DOHH2 (cell line): ENCODE measurements at regions not wholly inside any gene's neighbourhood (a gene's known extent, or its start where the extent isn't known, plus 50 kb on each side); places are given as distances from the start of the nearest gene placed in this dataset.
"Not testable (repeated sequence)": the region's sequence is repeated elsewhere in the genome, so short reads cannot be mapped to it uniquely, and the experiment has no call there.

Experiments
- H3F3A ChIP-seq: fragments of 200-600 bp; sonication (generic), shearing (Covaris generic); 2 replicates; pipeline ENCODE4 v1.6.0; 2016; ENCODE audit warnings: antibody characterized with exemption, mild to moderate bottlenecking; ENCODE audit not compliant: control insufficient read depth, insufficient read depth
- H3K27ac ChIP-seq: fragments of 200-600 bp; sonication (generic); 2 replicates; pipeline ENCODE4 v1.5.1; 2014; ENCODE audit warnings: low read depth, mild to moderate bottlenecking, low read length, moderate library complexity
- H3K27me3 ChIP-seq: fragments of 200-600 bp; sonication (generic); 2 replicates; pipeline ENCODE4 v1.6.1; 2014; ENCODE audit warnings: mild to moderate bottlenecking, low read length, mixed read lengths; ENCODE audit not compliant: control insufficient read depth
- H3K36me3 ChIP-seq: fragments of 200-600 bp; sonication (generic); 2 replicates; pipeline ENCODE4 v1.6.1; 2014; ENCODE audit warnings: mild to moderate bottlenecking, low read length, moderate library complexity, mixed read lengths; ENCODE audit not compliant: control insufficient read depth
- H3K4me1 ChIP-seq: fragments of 200-600 bp; sonication (generic); 2 replicates; pipeline ENCODE4 v1.6.1; 2014; ENCODE audit warnings: mild to moderate bottlenecking, low read length, mixed read lengths; ENCODE audit not compliant: control insufficient read depth
- H3K4me2 ChIP-seq: fragments of 200-600 bp; sonication (generic); 2 replicates; pipeline ENCODE4 v1.6.0; 2014; ENCODE audit warnings: mild to moderate bottlenecking, low read length, moderate library complexity
- H3K4me3 ChIP-seq: fragments of 200-600 bp; sonication (generic); 2 replicates; pipeline ENCODE4 v1.5.1; 2014; ENCODE audit warnings: mild to moderate bottlenecking, low read length, mixed read lengths
- H3K79me2 ChIP-seq: fragments of 200-600 bp; sonication (generic); 2 replicates; pipeline ENCODE4 v1.6.1; 2014; ENCODE audit warnings: mild to moderate bottlenecking, low read length, mixed read lengths; ENCODE audit not compliant: control insufficient read depth
- H3K9me2 ChIP-seq: fragments of 200-600 bp; sonication (generic); replicated peaks from 2 replicates; pipeline ENCODE4 v1.6.1; 2014; ENCODE audit warnings: mild to moderate bottlenecking, low read length, mixed read lengths; ENCODE audit not compliant: control insufficient read depth
- H3K9me3 ChIP-seq: fragments of 200-600 bp; sonication (generic); 2 replicates; pipeline ENCODE4 v1.6.1; 2014; ENCODE audit warnings: antibody characterized with exemption, low read length, mixed read lengths; ENCODE audit not compliant: control insufficient read depth, insufficient read depth
- H4K20me1 ChIP-seq: fragments of 200-600 bp; sonication (generic); 2 replicates; pipeline ENCODE4 v1.6.0; 2014; ENCODE audit warnings: low read depth, mild to moderate bottlenecking, antibody characterized with exemption, low read length, moderate library complexity; ENCODE audit not compliant: control insufficient read depth, insufficient read depth
- EZH2phosphoT487 ChIP-seq: fragments of 200-600 bp; sonication (generic); IDR thresholded peaks from 2 replicates; pipeline ENCODE4 v1.6.1; 2017; ENCODE audit warnings: borderline replicate concordance, mild to moderate bottlenecking, antibody characterized with exemption, low read length, moderate library complexity, mixed read lengths
- TF ChIP-seq, protein P1 (sequence below): fragments of 200-600 bp; sonication (generic); IDR thresholded peaks from one replicate; pipeline ENCODE4 v1.5.1; 2014; ENCODE audit warnings: antibody characterized with exemption, mild to moderate bottlenecking, low read depth, low read length; ENCODE audit not compliant: poor library complexity, severe bottlenecking

GRCh38 chr3:6421666-6422445, 439.1 kb upstream of the GRM7 start:
- H3K4me2 ChIP-seq, result no peak overlapping the region
- H3K9me2 ChIP-seq, result no peaks in the 10 kb centered on the region
- no peaks in the 10 kb centered on the region for H3F3A ChIP-seq
- H4K20me1 ChIP-seq, result no peaks in the 10 kb centered on the region
- H3K27me3 ChIP-seq, result no peaks in the 10 kb centered on the region
- H3K27ac ChIP-seq, result no peak overlapping the region
- no peak overlapping the region for H3K4me3 ChIP-seq
- no peaks in the 10 kb centered on the region for H3K36me3 ChIP-seq
- no peaks in the 10 kb centered on the region for H3K79me2 ChIP-seq
- peaks cover 4% of the 10 kb centered on the region; the same call in 1 of the 2 replicates for H3K9me3 ChIP-seq
- TF ChIP-seq, protein P1, sequence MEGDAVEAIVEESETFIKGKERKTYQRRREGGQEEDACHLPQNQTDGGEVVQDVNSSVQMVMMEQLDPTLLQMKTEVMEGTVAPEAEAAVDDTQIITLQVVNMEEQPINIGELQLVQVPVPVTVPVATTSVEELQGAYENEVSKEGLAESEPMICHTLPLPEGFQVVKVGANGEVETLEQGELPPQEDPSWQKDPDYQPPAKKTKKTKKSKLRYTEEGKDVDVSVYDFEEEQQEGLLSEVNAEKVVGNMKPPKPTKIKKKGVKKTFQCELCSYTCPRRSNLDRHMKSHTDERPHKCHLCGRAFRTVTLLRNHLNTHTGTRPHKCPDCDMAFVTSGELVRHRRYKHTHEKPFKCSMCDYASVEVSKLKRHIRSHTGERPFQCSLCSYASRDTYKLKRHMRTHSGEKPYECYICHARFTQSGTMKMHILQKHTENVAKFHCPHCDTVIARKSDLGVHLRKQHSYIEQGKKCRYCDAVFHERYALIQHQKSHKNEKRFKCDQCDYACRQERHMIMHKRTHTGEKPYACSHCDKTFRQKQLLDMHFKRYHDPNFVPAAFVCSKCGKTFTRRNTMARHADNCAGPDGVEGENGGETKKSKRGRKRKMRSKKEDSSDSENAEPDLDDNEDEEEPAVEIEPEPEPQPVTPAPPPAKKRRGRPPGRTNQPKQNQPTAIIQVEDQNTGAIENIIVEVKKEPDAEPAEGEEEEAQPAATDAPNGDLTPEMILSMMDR, result no peak
- no peak for TF ChIP-seq EZH2phosphoT487
- H3K4me1 ChIP-seq, result no peaks in the 10 kb centered on the region

DNA sequence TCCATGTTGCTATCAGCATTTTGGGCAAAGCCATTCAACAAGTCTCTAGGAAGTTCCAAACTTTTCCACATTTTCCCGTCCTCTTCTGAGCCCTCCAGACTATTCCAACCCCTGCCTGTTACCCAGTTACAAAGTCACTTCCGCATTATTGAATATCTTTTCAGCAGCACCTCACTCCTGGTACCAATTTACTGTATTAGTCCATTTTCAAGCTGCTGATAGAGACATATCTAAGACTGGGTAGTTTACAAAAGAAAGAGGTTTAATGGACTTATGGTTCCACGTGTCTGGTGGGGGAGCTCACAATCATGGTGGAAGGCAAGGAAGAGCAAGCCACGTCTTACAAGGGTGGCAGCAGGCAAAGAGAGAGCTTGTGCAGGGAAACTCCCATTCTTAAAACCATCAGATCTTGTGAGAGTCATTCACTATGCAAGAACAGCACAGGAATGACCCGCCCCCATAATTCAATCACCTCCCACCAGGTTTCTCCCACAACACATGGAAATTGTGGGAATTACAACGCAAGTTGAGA, 435.6 kb upstream of the GRM7 start:
- no peak overlapping the region for H3K4me3 ChIP-seq
- no peaks in the 10 kb centered on the region for H3K36me3 ChIP-seq
- no peaks in the 10 kb centered on the region for H3F3A ChIP-seq
- no peaks in the 10 kb centered on the region for H3K27me3 ChIP-seq
- TF ChIP-seq EZH2phosphoT487, result no peak
- TF ChIP-seq, protein P1, result no peak
- no peak overlapping the region for H3K4me2 ChIP-seq
- H3K79me2 ChIP-seq, result no peaks in the 10 kb centered on the region
- peaks cover 4% of the 10 kb centered on the region; the same call in 1 of the 2 replicates for H3K9me3 ChIP-seq
- no peak overlapping the region for H3K27ac ChIP-seq
- no peaks in the 10 kb centered on the region for H4K20me1 ChIP-seq
- H3K4me1 ChIP-seq, result no peaks in the 10 kb centered on the region
- H3K9me2 ChIP-seq, result no peaks in the 10 kb centered on the region

DNA sequence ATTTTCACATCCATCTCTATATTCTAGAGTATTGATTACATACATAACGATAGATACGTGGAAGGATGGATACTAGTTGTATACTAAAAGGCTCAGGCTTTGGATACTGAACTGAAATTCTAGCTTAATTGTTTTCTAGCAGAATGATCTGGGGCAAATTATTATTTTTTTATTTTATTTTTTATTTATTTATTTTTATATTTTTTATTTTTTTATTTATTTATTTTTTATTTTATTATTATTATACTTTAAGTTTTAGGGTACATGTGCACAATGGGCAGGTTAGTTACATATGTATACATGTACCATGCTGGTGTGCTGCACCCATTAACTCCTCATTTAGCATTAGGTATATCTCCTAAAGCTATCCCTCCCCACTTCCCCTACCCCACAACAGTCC, 432.6 kb upstream of the GRM7 start:
- H3K36me3 ChIP-seq, H3K4me3 ChIP-seq, H3F3A ChIP-seq, H3K27me3 ChIP-seq, H3K27ac ChIP-seq, H4K20me1 ChIP-seq, H3K4me1 ChIP-seq, H3K79me2 ChIP-seq, H3K4me2 ChIP-seq, H3K9me3 ChIP-seq, H3K9me2 ChIP-seq: not testable (repeated sequence)

- Histone ChIP-seq H3K27me3 (no peaks in the 10 kb centered on the region), H3K36me3 (no peaks in the 10 kb centered on the region), H3K4me3 (no peak overlapping the region), H3K27ac (no peak overlapping the region), H3K9me3 (no peaks in the 10 kb centered on the region), H3K4me1 (no peaks in the 10 kb centered on the region), H3K9me2 (no peaks in the 10 kb centered on the region), H3K79me2 (no peaks in the 10 kb centered on the region), H3F3A (no peaks in the 10 kb centered on the region), H4K20me1 (no peaks in the 10 kb centered on the region), H3K4me2 (no peak overlapping the region)
- no peak for TF ChIP-seq EZH2phosphoT487
- TF ChIP-seq, protein P1, result no peak
These were observed 425.0 kb upstream of the GRM7 start for GRCh38 chr3:6435951-6436350.
